HG02870 (cell line): ENCODE measurements at regions not wholly inside any gene's neighbourhood (a gene's known extent, or its start where the extent isn't known, plus 50 kb on each side); places are given as distances from the start of the nearest gene placed in this dataset.
"Not testable (repeated sequence)": the region's sequence is repeated elsewhere in the genome, so short reads cannot be mapped to it uniquely, and the experiment has no call there.

ENCODE experiments used
- ATAC-seq: cut with Tn5 transposase; IDR thresholded peaks from one replicate; pipeline ENCODE4 v1.9.1; 2021; ENCODE audit warnings: mild to moderate bottlenecking, moderate library complexity; ENCODE audit not compliant: unreplicated experiment

DNA sequence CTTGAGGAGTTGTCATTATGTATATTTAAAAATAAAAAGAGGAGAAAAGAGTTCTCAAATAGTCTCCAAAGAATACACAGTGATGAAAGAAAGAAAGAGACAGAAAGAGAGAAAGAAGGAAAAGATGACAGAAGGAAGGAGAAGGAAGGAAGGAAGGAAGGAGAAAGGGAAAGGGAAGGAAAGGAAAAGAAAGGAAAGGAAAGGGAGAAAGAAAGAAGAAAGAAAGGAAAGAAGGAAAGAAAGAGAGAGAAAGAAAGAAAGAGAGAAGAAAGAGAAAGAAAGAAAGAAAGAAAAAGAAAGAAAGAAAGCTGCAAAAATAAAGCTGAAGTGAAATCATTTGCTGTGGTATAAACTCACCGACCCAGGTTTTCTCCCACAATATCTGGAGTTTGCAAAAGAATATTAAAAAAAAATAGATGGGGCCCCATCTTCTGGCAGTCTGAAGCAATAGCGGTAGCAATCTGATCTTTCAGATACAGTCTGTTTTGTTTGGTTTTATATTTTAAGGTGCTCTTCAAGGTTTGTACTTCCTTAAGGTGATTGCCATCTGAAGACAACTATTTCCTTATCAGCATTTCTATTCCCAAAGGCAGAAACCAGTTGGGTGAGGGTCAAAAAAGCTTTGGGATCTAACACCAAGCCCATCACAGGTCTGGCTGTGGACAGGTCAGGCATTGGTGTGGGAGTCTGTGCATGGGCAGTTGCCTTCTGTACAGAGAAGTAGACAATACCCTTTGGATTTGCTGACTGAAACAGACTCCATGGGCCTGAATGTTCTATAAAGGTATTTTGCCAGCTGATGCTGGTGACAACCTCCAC, 160.4 kb downstream of the CPEB2 start:
- peak; percentile 69 for ATAC-seq

DNA sequence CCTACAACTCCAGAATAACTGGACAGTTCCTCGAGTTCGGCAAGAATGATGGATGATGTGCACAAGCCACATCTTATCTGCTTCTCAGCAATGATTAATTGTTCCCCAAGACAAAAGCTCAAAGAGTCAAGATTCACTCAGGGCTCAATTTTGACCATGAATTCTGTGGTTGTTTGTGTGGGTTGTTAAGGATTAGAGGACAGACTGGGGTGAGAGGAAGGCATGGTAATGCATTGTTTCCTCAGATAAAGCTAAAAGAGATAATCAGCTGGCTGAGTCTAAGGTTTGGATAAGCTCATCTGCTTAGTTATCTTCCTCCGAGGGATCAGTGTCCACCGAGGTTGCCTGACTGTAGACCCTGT, 161.0 kb downstream of the CPEB2 start:
- no peak for ATAC-seq

GRCh38 chr4:15164571-15164970, 162.3 kb downstream of the CPEB2 start:
- no peak for ATAC-seq

GRCh38 chr4:15167743-15168142, 165.5 kb downstream of the CPEB2 start:
- no peak for ATAC-seq

GRCh38 chr4:15168759-15169158, 166.5 kb downstream of the CPEB2 start:
- ATAC-seq = no peak

DNA sequence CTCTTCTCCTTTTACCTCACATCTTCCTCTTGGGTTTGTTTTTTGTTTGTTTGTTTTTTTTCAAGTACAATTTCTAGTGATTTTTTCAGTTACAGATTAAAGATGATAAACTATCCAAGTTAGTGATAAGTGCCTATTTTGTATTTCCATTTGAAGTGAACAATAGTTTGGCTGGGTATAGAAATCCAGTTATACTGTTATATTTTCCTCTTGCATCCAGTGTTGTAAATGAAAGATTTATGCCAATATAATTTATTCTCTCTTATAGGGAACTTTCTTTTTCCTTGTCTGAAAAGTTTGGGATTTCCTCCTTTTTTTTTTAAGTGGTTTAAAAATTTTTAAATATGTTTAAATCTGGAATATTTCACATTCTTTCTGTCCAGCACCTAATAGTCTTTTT, 169.4 kb downstream of the CPEB2 start:
- no peak for ATAC-seq

- ATAC-seq = no peak
These were observed 171.0 kb downstream of the CPEB2 start for GRCh38 chr4:15173251-15173650.

DNA sequence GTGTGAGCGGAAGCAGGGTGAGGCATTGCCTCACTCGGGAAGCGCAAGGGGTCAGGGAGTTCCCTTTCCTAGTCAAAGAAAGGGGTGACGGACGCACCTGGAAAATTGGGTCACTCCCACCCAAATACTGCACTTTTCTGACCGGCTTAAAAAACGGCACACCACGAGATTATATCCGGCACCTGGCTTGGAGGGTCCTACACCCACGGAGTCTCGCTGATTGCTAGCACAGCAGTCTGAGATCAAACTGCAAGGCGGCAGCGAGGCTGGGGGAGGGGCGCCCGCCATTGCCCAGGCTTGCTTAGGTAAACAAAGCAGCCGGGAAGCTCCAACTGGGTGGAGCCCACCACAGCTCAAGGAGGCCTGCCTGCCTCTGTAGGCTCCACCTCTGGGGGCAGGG, 171.9 kb downstream of the CPEB2 start:
- ATAC-seq = not testable (repeated sequence)

- ATAC-seq = not testable (repeated sequence)
These were observed 177.6 kb downstream of the CPEB2 start for GRCh38 chr4:15179842-15180241.

DNA sequence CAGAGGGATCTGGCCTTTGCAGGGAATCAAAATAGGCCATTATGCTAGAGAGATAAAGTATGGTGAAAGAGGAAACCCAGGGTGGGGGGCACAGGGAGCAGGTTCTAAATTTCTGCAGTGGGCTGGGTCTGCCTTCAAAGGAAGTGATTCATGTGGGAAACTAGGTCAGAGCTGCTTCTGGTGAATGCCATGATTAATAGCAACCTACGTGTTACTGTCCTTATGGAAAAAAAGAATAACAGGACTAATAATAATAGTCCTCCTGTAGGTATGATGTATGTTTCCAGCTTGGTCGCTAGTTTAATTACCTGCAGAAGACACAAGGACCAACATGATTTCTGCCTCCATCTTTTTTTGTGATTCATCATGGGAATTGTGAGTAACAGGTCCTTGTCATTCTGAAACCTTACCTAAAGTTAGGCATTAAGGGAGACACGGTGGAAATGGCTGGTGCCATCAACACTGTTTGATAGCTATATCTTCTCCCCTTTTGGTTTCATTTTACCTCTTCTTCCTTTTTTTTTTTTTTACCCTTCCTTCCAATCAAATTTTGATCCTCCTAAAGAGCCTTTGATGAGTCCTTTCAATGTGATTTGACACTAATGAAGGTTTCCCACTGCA, 180.4 kb downstream of the CPEB2 start:
- no peak for ATAC-seq

DNA sequence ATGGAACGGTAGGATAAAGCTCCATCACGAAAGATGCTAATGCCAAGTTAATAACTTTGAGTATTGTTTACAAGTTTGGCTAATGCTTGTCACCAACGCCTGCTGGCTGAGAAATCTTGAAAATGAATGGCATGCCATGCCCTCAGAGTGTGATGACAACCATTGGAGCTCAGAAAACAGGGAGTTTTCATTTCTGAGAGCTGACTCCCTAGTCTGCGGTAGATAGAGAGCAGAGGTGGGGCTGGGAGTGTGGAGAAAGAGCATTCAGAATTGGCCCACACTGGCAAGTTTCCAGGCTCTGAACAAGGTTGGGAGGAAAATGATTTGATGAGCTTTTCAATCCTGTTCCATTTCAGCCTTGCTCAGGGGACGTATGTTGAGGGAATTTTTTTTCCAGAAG, 183.9 kb downstream of the CPEB2 start:
- no peak for ATAC-seq

- ATAC-seq = no peak
These were observed 184.5 kb downstream of the CPEB2 start for GRCh38 chr4:15186806-15187205.

DNA sequence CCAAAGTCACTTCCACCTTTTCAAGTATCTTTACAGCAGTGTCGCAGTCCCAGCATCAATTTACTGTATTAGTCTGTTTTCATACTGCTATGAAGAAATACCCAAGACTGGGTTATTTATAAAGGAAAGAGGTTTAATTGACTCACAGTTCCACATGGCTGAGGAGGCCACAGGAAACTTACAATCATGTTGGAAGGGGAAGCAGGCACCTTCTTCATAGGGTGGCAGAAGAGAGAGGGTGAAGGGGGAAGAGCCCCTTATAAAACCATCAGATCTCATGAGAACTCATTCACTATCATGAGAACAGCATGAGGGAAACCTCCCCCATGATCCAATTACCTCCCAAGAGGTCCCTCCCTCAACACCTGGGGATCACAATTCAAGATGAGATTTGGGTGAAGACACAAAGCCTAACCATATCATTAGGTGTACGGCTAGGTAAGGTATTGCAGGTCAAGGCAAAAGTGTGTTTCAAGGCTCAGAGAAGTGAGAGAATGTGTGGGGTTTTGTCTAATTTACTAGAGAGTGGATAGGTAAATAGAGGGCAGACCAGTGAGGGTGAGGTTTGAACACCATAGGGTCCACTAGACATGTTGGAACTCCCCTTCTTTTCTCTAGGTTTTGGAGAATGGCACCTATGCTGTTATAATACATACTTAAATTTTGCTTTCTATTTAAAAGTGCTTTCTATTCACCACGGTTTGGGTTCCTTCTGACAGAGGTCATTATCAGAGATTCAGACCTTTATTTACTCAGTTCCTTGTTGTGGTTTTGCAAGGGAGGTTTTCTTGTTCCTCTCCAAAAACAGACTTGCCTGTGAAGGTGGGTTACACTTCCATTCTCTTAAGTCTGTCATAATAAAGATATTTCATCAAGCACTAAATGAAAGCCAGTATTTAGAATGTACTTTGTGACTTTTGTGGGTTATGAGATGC, 186.6 kb downstream of the CPEB2 start:
- peak; percentile 85 for ATAC-seq

GRCh38 chr4:15194520-15194919, 192.2 kb downstream of the CPEB2 start:
- no peak for ATAC-seq

DNA sequence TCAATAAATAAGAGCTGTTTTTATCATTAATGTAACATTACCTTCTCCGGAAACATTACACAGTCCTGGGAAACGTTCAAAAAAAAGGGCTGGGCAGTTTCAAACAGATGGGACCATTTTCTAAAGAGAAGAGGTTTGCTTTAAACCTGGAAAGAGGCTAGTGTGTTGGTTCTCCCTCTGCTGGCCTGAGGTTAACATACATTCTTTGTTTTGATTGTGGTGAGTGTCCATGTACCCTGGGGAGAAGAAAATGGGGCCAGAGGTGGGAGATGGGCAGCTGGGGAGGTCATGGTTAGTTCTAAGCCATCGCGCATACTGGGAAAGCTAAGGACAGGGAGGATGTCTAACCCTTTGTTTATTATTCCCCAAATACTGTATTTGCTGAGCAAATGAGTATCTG, 194.7 kb downstream of the CPEB2 start:
- no peak for ATAC-seq

- ATAC-seq = no peak
These were observed 195.9 kb downstream of the CPEB2 start for GRCh38 chr4:15198070-15198727.

DNA sequence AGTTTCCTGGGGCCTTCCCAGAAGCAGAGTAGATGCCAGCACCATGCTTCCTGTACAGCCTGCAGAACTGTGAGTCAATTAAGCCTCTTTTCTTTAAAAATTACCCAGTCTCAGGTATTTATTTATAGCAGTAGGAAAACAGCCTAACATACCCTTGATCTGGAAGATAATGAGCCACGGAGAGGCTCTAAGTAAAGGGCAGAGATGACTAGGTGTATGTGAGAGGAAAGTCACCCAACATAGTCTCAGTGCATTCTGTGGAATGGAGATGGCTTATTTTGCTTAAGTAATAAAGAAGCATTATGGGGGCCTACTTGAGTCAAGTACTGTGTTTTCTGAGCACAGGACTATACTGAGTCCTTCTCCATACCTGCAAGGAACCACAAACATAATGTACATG, 199.5 kb downstream of the CPEB2 start:
- ATAC-seq = no peak

DNA sequence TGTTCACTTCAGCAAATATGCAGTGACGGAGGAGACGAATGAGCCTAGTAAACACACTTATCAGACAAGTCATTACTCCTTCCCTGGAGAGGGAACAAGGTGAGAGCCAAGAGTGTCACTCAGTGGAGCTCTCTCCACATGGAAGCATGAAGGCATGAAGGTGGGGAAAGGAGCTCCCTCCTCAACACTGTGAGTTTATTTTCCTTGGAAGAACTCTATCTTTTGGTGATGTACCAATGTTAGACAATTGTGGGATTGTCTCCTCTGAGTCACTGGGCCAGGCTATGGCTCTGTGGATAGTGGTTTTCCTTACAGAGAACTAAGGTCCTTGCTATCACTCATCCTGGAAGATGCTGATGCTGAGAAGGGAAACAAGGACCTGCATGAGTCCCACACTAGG, 200.2 kb downstream of the CPEB2 start:
- ATAC-seq = no peak

- not testable (repeated sequence) for ATAC-seq
These were observed 204.2 kb downstream of the CPEB2 start for GRCh38 chr4:15206526-15206925.

DNA sequence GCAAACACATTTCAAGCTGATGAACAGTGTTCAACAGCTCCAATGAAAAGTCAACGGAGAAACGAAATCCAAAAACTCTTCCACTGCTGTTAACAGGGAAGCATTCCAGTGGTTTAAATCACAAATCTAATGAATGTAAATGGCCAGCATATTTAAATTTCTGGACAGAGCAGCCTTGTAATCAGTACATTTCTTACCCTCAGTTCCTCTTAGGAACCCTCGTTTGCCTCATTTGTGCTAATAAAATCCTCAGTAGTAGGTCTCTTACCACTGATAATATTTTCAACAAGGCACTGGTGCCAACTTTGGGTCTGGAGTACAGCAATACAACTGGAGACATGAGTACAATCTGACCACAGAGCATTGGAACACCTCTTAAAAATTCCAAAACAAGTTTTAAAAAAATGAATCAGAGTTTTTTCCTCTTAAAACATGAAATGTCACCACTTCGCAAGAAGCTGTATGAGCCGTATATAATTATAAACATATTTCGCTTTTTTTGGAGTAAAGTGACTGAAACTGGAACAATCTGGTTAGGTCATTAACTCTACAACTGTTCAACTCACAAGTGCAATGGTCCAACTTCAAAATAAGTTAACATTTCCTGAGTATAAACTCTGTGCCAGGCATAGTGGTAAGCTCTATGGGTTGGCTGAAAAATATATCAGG, 211.2 kb downstream of the CPEB2 start:
- no peak for ATAC-seq
